Stimulated activated CD4-positive, alpha-beta T cell treated with anti-CD3 and anti-CD28 coated beads, Interleukin-12 subunit alpha, Interleukin-12 subunit beta, amount 100 ng/mL, for 24 hours (primary cell): ENCODE measurements at regions not wholly inside any gene's neighbourhood (a gene's known extent, or its start where the extent isn't known, plus 50 kb on each side); places are given as distances from the start of the nearest gene placed in this dataset.
"Not testable (repeated sequence)": the region's sequence is repeated elsewhere in the genome, so short reads cannot be mapped to it uniquely, and the experiment has no call there.

ENCODE experiments used
- DNase-seq, 2 experiments: peaks; one replicate each; pipeline ENCODE4 v3.0.0-alpha.2; 2020; ENCODE audit warnings: low read depth in 2 of 2

- no peak for DNase-seq
These were observed 74.5 kb upstream of the MEGF10 start for GRCh38 chr5:127216143-127216542.

- DNase-seq: no peak
These were observed 73.5 kb upstream of the MEGF10 start for GRCh38 chr5:127216898-127217675.

DNA sequence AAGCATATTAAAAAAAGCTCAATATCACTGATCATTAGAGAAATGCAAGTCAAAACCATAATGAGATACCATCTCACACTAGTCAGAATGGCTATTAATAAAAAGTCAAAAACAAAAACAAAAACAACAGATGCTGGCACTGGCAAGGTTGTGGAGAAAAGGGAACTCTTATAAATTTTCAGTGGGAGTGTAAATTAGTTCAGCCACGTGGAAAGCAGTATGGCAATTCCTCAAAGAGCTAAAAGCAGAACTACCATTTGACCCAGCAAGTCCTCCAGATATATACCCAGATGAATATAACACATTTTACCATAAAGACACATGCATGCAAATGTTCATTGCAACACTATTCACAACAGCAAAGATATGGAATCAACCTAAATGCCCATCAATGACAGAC, 68.7 kb upstream of the MEGF10 start:
- not testable (repeated sequence) for DNase-seq

- not testable (repeated sequence) for DNase-seq
These were observed 67.9 kb upstream of the MEGF10 start for GRCh38 chr5:127222571-127223156.

DNA sequence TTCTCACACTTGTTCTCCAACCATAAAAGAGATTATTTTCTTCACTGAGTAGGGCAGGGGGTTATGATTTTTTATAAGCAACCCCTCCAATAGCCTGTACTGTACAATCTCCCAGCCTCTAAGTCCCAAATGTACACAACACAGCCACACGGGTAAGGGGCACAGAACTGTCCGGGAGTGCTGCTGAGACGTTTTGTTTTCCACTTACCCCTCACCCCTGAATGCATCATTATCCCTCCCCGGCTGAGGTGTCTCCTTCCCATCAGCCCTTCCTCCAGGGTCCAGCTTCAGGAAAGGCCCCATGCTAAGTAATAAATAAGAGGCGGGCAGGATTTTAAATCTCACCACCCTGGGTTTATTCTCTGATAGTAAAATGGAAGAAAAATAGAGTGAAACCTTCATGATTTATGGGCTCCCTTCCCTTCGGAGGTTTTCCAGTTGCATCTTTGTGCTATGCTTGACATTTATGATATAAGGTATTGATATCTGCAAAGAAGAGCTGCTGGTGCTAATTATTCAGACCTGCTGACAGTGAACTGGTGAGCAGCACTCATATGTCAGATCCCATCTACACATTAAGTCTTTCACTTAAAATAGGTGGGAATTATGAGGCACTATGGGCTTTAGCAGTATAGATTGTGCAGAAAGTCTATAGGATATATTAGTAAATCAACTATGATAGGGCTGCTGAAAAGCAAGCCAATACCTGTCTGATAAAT, 67.2 kb upstream of the MEGF10 start:
- no peak for DNase-seq

DNA sequence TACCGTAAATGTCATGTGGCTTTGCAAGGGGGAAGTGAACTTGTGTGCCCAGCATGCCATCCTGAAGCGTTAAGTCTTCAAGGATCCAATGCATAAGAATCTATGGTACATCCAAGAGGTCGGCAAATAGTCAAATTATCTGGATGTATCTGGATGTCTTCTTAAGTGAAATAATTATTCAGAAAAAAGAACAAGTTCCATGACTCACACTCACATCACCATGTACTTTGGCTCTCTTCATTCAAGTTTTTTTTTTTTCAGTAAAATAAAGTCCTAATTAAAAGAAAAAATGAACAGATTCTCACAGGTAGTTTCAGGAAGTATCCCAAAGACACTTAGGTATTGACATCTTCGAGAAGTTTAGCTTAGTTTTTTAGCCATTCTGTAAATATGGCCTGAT, 62.7 kb upstream of the MEGF10 start:
- DNase-seq: no peak

- DNase-seq: no peak
These were observed 61.9 kb upstream of the MEGF10 start for GRCh38 chr5:127228540-127229184.

GRCh38 chr5:127229185-127229889, 61.3 kb upstream of the MEGF10 start:
- DNase-seq: peak; percentile 11 to 35

DNA sequence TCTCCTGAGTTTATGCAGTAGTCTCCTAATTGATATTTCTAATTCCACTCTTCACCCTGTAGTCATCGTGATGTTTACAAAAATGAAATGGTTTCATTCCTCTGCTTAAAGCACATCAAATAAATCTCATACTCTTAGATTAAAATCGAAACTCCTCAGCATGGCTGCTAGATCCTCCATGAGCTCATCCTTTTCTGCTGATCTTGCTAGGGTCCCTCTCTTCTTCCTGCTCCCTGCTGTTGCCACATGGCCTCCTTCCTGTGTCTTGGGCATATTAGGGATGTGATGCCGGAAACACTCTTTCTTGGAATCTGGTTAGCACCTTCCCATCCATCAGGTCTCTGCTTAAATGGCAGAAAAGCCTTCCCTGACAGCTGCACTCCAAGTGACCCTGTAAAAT, 59.5 kb upstream of the MEGF10 start:
- no peak for DNase-seq

DNA sequence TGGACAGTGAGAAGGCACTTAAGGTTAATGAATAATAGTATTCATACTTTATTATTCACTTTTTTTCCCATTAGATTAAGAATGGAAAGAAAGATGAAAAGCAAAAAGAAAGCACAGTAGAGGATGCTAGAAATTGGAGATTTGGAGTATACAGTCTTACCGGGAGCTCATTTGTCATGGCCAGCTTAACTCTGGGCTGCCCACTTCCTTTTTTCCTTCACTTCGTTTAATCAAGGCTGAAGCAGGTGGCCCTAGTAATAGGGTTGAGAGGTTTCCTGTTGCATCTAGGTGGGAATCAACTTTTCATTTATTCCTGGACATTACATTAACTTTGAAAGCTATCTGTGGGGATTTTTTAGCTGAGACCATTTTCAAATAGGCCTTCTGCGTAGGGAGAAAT, 57.0 kb upstream of the MEGF10 start:
- no peak for DNase-seq

- DNase-seq: no peak
These were observed 55.5 kb upstream of the MEGF10 start for GRCh38 chr5:127235136-127235535.

- no peak for DNase-seq
These were observed 54.3 kb upstream of the MEGF10 start for GRCh38 chr5:127236254-127236653.
